ENCODE measurements at regions not wholly inside any gene's neighbourhood (a gene's known extent, or its start where the extent isn't known, plus 50 kb on each side); places are given as distances from the start of the nearest gene placed in this dataset.

DNA sequence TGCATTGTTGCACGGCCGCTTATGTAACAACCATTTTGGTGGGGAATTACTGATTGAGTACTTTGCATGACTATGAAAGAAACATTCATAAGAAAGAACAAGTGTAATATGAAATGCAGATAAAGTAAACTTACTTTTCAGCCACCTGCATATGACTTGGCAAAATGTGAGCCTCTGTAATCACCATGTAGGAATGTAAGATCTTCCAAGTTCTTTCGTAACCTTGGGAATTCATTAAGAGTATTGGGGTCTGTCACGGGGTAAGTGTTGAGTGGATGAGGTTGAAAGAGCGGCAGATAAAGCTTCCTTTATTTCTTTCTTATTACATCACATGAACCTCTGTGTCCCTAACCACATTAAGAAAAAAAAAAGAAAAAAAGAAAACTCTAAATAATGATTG is 348.5 kb upstream of the NR3C2 start:
- ATAC-seq (no peak), DNase-seq (no peak)
- H3K4me1 Mint-ChIP-seq, result no peaks in the 10 kb centered on the region
- H3K27ac Mint-ChIP-seq, result no peak overlapping the region
- H3K9me3 Mint-ChIP-seq (ENCODE audit: low read depth), result peaks cover 1% of the 10 kb centered on the region
- H3K4me3 Mint-ChIP-seq, result no peak overlapping the region
- H3K36me3 Mint-ChIP-seq, result no peaks in the 10 kb centered on the region
- CTCF ChIA-PET, result no interaction called here
- peaks cover 2% of the 10 kb centered on the region for H3K27me3 Mint-ChIP-seq

DNA sequence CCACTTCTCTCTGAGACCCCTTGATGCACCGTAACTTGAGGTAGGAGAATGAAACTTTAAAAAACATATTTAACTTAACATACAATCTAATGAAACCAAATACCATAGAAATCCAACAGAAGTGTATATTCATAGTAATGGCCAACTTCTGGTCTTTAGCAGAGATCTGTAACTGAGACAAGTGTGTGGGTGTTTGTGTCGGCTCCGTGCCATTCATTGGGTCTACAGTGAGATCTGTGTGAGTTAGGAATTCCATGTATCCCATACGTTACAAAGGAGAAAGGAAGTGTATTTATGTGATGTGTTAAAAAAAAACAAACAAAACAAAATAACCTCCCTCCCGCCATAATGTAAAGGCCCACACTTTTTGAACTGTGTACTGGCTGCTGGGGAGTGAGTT is 348.0 kb upstream of the NR3C2 start:
- Mint-ChIP-seq H3K9me3 (ENCODE audit: low read depth) (peaks cover 1% of the 10 kb centered on the region), H3K4me3 (no peak overlapping the region), H3K36me3 (no peaks in the 10 kb centered on the region), H3K27ac (no peak overlapping the region), H3K4me1 (no peaks in the 10 kb centered on the region), H3K27me3 (peaks cover 2% of the 10 kb centered on the region)
- ATAC-seq (no peak), DNase-seq (no peak)
- CTCF ChIA-PET, result no interaction called here

DNA sequence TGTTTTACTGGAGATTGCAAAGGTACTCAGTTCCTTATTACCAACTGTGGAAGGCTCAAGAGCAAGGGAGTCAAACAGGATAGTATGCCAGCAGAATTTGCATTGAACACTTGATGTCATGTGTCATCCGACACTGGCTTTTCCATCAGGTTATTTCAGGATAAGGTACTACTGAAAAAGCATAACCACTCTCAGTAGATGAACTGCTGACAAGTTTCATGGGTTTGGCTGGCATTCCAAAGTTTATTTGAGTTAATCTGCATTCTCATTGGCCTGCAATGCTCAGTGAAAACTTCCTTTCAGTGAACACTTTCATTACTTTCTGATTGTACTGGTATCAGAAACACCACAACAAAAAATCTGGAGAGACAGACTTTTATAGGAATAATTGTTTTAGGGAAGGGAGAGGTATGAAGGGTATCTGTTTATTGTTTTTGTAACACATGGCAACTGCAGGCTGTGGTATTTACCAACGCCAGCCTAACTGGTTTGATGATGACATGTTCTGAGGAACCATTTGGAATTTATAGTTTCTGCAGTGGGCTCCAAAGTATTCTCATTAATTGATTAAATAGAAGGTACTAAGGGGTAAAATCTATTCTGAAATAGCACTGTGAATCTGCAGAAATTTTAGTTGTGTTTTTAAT is 345.7 kb upstream of the NR3C2 start:
- Mint-ChIP-seq H3K27me3 (peaks cover 2% of the 10 kb centered on the region), H3K9me3 (ENCODE audit: low read depth) (peaks cover 1% of the 10 kb centered on the region), H3K4me1 (no peaks in the 10 kb centered on the region), H3K36me3 (no peaks in the 10 kb centered on the region), H3K27ac (no peak overlapping the region), H3K4me3 (no peak overlapping the region)
- CTCF ChIA-PET, result no interaction called here
- DNase-seq (no peak), ATAC-seq (no peak)

DNA sequence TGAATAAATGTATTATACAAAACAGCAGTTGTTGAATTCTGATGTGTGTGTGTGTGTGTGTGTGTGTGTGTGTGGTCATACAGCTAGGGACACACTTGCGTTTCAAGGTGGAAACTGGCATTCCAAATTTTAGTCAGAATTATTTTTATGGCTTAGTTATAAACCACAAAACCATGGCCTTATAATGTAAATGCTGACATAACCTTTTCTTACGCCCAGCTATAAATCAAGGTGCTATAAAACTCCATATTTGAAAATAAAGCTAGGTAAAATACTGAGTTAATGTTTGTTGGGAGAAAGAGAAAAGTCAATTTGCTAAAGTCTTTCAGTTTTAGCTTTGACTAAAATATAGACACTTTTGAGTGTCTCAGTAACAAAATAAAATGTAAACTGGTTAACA is 345.1 kb upstream of the NR3C2 start:
- no peaks in the 10 kb centered on the region for H3K4me1 Mint-ChIP-seq
- CTCF ChIA-PET, result no interaction called here
- peaks cover 2% of the 10 kb centered on the region for H3K27me3 Mint-ChIP-seq
- no peak for DNase-seq
- ATAC-seq, result no peak
- H3K9me3 Mint-ChIP-seq (ENCODE audit: low read depth), result peaks cover 1% of the 10 kb centered on the region
- H3K27ac Mint-ChIP-seq, result no peak overlapping the region
- H3K36me3 Mint-ChIP-seq, result no peaks in the 10 kb centered on the region
- no peak overlapping the region for H3K4me3 Mint-ChIP-seq

DNA sequence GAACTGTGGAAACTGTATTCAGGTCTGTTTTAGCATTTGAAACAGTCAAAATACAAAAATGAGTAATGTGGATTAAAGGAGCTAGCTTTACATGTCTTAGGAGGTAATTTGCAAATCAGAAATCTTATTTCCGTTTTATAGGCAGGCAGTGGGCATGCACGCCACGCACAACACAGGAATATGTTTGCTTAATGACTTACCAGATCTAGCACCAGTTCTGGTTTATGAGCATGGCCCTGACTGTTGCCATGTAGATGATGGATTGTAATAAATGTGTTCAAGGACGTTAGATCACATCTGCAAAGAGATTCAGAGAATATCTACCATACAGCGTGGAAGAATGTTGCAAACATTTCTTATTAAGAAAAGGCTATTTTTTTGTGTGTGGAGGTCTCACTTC is 344.5 kb upstream of the NR3C2 start:
- Mint-ChIP-seq H3K4me3 (no peak overlapping the region), H3K36me3 (no peaks in the 10 kb centered on the region), H3K27me3 (peaks cover 2% of the 10 kb centered on the region), H3K9me3 (ENCODE audit: low read depth) (peaks cover 1% of the 10 kb centered on the region), H3K27ac (no peak overlapping the region), H3K4me1 (no peaks in the 10 kb centered on the region)
- DNase-seq (no peak), ATAC-seq (no peak)
- CTCF ChIA-PET, result no interaction called here

DNA sequence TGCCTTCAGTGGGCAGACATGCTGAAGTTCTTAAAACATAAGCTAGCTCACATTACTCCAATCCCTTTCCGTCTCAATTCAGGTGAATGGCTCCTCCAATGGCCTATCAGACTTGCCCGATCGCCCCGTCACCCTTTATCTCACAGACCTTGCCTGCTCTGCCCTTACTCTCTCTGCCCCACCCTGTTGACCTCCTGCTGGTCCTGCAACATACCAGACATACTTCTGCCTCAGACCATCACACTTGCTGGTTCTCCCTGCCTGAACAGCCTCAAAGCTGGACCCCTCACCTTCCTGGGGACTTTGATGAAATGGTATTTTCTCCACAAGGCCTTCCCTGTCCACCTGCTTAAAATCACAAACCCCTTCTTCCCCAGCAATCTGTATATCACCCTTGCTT is 340.1 kb upstream of the NR3C2 start:
- no peaks in the 10 kb centered on the region for H3K9me3 Mint-ChIP-seq (ENCODE audit: low read depth)
- CTCF ChIA-PET, result no interaction called here
- ATAC-seq, result no peak
- DNase-seq, result no peak
- peaks cover 2% of the 10 kb centered on the region for H3K27me3 Mint-ChIP-seq
- H3K4me3 Mint-ChIP-seq, result no peak overlapping the region
- H3K27ac Mint-ChIP-seq, result no peak overlapping the region
- H3K36me3 Mint-ChIP-seq, result no peaks in the 10 kb centered on the region
- H3K4me1 Mint-ChIP-seq, result no peaks in the 10 kb centered on the region

DNA sequence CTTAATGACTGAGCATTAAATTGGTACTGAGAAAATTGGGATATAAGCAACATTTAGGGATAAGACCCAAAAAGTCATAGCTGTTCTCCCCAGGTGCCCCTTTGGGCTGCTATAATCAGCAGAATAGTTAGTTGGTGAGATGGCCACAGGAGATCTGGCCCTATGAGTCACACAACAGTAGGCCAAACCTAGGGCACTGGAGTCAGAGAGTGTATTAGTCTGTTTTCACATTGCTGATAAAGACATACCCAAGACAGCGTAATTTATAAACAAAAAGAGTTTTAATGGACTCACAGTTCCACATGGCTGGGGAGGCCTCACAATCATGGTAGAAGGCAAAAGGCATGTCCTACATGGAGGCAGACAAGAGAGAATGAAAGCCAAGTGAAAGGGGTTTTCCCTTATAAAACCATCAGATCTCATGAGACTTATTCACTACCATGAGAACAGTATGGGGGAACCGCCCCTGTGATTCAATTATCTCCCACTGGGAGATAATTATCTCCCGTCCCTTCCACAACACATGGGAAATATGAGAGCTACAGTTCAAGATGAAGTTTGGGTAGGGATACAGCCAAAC is 338.3 kb upstream of the NR3C2 start:
- Mint-ChIP-seq H3K36me3 (no peaks in the 10 kb centered on the region), H3K27me3 (no peaks in the 10 kb centered on the region), H3K9me3 (ENCODE audit: low read depth) (no peaks in the 10 kb centered on the region), H3K4me3 (no peak overlapping the region), H3K4me1 (no peaks in the 10 kb centered on the region), H3K27ac (no peak overlapping the region)
- DNase-seq (no peak), ATAC-seq (no peak)
- CTCF ChIA-PET, result no interaction called here

DNA sequence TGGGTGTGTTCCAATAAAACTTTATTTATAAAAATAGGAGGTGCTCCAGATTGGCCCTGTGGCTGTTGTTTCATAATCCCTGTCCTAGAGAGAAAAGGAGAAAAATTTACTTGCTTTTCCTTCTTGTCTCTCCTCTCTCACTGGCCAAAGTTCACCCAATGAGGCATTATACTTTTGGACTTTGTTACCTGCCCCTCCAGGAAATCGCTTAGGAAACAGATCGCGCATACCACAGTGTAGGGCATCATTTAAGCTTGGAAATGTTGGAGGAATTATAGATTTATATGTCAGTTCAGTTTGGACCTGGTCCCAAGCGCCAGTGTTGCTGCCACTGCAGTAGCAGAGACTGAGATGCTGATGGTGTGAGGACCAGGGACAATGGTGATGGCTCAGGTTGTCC is 337.6 kb upstream of the NR3C2 start:
- Mint-ChIP-seq H3K27ac (no peak overlapping the region), H3K36me3 (no peaks in the 10 kb centered on the region), H3K27me3 (no peaks in the 10 kb centered on the region), H3K9me3 (ENCODE audit: low read depth) (no peaks in the 10 kb centered on the region), H3K4me3 (no peak overlapping the region), H3K4me1 (no peaks in the 10 kb centered on the region)
- ATAC-seq (no peak), DNase-seq (no peak)
- CTCF ChIA-PET, result no interaction called here

DNA sequence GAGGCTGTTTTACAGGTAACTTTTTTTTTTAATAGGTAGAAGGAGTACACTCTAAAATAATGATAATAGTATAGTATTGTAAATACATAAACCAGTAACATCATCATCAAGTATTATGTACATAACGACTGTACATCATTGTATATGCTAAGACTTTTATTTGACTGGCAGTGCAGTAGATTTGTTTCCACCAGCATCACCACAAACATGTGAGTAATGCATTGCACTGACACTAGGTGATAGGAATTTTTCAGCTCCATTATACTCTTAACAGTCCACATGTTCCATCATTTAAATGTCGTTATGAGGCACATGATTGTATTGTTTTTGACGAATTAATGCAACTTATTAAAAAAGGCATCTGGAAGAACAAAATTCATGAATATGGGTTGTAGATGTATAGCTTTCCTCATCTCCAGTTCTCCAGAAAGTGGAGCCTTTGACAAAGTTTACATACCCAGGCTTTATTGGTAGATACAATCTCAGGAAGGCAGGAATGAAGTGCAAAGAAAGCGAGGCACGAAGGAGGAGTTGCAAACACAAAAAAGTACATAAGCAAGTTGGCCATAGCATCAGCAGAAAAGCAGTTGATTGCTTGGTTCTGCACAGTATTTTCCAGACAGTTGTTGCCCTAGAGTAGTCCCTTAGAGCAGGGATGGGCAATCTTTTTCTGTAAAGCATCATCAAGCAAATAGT is 336.9 kb upstream of the NR3C2 start:
- no peaks in the 10 kb centered on the region for H3K27me3 Mint-ChIP-seq
- no peak for ATAC-seq

DNA sequence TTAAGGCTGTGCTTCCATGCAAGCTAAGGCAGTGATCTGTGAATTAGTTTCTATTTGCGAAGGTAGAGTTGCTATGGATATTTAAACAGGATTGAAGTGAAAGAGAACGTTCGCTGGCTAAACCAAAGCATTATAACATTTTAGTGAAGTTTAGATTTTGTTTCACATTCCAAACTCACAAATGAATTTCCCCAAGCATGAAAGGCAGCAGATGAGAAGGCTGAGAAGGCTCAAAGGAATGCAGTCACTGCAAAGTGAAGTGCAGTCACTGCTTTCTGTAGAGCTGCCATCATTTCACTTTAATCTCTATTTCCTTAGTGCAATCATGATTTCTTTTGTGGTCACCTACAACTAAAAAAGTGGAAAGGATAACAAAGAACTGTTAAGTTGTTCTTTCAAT is 334.7 kb upstream of the NR3C2 start:
- CTCF ChIA-PET, result no interaction called here

More for the DNA sequence above, 336.9 kb upstream of the NR3C2 start:
- Mint-ChIP-seq H3K4me3 (no peak overlapping the region), H3K4me1 (no peaks in the 10 kb centered on the region), H3K36me3 (no peaks in the 10 kb centered on the region), H3K9me3 (ENCODE audit: low read depth) (no peaks in the 10 kb centered on the region), H3K27ac (no peak overlapping the region)
- DNase-seq, result no peak
- CTCF ChIA-PET, result no interaction called here

DNA sequence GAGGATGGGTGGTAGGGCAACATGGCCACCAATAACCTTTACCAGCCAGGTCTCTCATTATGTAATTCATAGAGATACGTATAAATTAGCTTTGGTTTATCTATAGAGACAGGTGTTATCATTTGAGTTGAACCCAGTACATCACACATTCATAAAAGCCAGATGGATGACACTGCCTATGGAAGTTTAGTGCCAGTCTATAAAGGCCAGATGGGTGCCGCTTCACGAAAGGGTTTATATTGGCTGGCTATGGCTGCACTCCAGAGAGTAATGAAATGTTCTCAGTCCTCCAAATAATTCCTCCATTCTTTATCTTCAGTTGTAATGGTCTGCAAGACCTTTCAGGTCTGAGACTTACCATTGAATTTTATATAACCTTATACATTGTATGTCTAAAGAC is 331.9 kb upstream of the NR3C2 start:
- Mint-ChIP-seq H3K9me3 (ENCODE audit: low read depth) (no peaks in the 10 kb centered on the region), H3K27me3 (no peaks in the 10 kb centered on the region), H3K27ac (no peak overlapping the region), H3K4me3 (no peak overlapping the region), H3K4me1 (no peaks in the 10 kb centered on the region), H3K36me3 (no peaks in the 10 kb centered on the region)
- DNase-seq, result no peak
- no peak for ATAC-seq
- CTCF ChIA-PET, result no interaction called here

More for the DNA sequence above, 334.7 kb upstream of the NR3C2 start:
- DNase-seq (no peak), ATAC-seq (no peak)
- Mint-ChIP-seq H3K4me3 (no peak overlapping the region), H3K27ac (no peak overlapping the region), H3K36me3 (no peaks in the 10 kb centered on the region), H3K9me3 (ENCODE audit: low read depth) (no peaks in the 10 kb centered on the region), H3K27me3 (no peaks in the 10 kb centered on the region), H3K4me1 (no peaks in the 10 kb centered on the region)

DNA sequence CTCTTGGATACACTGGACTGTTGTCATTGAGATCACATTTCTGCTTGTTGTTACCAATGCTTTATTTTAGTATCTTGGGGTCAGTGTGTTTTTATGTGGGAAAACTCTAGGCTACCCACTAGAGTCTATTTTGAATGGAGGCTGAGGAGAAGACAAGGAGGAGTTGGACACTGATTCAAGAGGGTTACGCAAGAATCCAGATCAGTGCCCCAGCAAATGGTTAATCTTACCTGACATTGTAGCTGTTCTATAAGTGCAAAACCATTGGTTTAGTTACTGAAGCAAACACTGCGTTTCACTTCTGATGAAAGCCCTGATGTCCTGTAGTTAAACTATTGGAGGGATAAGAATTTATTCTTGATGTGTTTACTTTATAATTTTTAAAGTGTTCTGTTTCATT is 331.1 kb upstream of the NR3C2 start:
- Mint-ChIP-seq H3K27ac (no peak overlapping the region), H3K9me3 (ENCODE audit: low read depth) (no peaks in the 10 kb centered on the region), H3K36me3 (no peaks in the 10 kb centered on the region)

DNA sequence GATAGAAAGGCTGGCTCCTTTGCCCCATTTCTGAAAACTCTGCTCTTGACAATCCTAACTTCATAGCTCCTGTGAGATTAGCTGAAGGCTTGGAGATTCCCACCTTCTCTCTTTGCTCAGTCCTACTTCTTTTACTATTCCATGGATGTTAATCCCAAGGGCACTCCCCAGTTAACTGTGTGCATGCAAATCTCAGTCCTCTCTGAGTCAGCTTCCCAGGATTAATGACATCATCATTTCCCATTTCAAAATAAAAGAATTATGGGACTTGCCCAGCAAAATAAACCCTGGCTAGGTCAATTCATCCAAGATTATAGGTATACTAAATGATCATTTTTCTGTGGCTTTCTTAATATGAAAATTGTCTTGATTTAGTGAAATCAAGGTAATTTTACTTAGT is 328.6 kb upstream of the NR3C2 start:
- DNase-seq (no peak), ATAC-seq (no peak)
- no peak overlapping the region for H3K27ac Mint-ChIP-seq
- no peak overlapping the region for H3K4me3 Mint-ChIP-seq
- CTCF ChIA-PET, result no interaction called here
- H3K27me3 Mint-ChIP-seq, result no peaks in the 10 kb centered on the region
- no peaks in the 10 kb centered on the region for H3K36me3 Mint-ChIP-seq
- H3K4me1 Mint-ChIP-seq, result no peaks in the 10 kb centered on the region
- no peaks in the 10 kb centered on the region for H3K9me3 Mint-ChIP-seq (ENCODE audit: low read depth)

More for the DNA sequence above, 331.1 kb upstream of the NR3C2 start:
- CTCF ChIA-PET, result no interaction called here
- Mint-ChIP-seq H3K4me3 (no peak overlapping the region), H3K4me1 (no peaks in the 10 kb centered on the region), H3K27me3 (no peaks in the 10 kb centered on the region)
- DNase-seq, result no peak
- no peak for ATAC-seq

DNA sequence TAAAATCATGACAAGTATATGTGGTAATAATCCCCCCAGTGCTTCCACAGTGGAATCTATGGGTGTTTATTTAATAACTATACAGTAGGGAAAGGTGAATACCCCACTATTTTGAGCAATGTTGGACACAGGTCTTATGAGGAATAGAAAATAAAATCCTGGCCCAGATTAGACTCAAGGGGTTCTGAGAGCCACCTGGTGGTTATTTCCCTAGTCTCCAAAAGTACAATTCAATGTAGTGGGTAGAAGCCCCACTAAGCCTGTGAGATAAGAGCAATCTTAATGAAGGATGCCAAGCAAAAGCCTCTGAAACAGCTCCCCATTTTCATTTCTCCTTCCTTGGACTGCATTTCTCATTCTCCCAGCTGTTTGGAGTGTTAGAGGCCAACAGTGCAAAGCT is 328.2 kb upstream of the NR3C2 start:
- no peaks in the 10 kb centered on the region for H3K9me3 Mint-ChIP-seq (ENCODE audit: low read depth)
- CTCF ChIA-PET, result no interaction called here
- no peaks in the 10 kb centered on the region for H3K36me3 Mint-ChIP-seq
- H3K4me1 Mint-ChIP-seq, result no peaks in the 10 kb centered on the region
- H3K4me3 Mint-ChIP-seq, result no peak overlapping the region
- H3K27ac Mint-ChIP-seq, result no peak overlapping the region
- DNase-seq (no peak), ATAC-seq (no peak)
- no peaks in the 10 kb centered on the region for H3K27me3 Mint-ChIP-seq

All from activated CD8-positive, alpha-beta memory T cell treated with anti-CD3 and anti-CD28 coated beads, Interleukin-2, amount 10 ng/mL, durations not matched to agents 7 days and 5 days (primary cell).